GM10248 (cell line): ENCODE measurements at regions not wholly inside any gene's neighbourhood (a gene's known extent, or its start where the extent isn't known, plus 50 kb on each side); places are given as distances from the start of the nearest gene placed in this dataset.
A peak's percentile ranks its signal among the peaks of the same experiment; 100 is the strongest.

Source experiments
- CTCF ChIA-PET: fragments of 300-600 bp; sonication (Branson Sonifier 250); formaldehyde crosslinking; extraction: SDS; loops from one replicate; lab custom pipeline; 2021; ENCODE audit warnings: antibody characterized with exemption; lab: Yijun Ruan, JAX
- POLR2A ChIA-PET: fragments of 350-650 bp; sonication (Branson Sonifier 250); formaldehyde crosslinking; extraction: SDS; loops from one replicate; lab custom pipeline; 2020; ENCODE audit warnings: antibody characterized with exemption; lab: Yijun Ruan, JAX
- DNase-seq: peaks from one replicate; pipeline ENCODE4 v3.0.0; 2012; ENCODE audit errors: extremely low spot score
- TF ChIP-seq, protein P1 (sequence below): IDR thresholded peaks from 2 replicates; pipeline ENCODE4 v1.5.1; 2012; ENCODE audit warnings: mild to moderate bottlenecking, low read depth; ENCODE audit errors: extremely low read depth, missing control alignments, control extremely low read depth

DNA sequence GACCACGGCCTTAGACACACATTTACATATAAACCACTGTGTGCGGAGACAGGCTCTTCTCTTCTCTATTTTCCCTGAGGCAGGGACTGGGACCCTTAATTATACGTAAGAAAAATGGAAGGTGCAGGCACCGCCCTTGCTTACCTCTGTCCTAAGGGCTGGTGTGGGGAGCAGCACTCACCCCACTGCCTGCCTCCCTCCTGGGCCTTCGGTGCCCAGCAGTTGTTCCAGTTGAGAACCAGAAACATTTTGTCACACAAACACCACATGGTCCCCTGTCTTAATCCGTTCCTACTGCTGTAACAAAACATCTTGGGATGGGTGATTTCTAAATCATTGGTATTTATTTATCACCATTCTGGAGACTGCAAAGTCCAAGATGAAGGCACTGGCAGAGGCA, 192.7 kb upstream of the DIO3 start:
- ChIA-PET POLR2A (no interaction called here), CTCF (no interaction called here)
- DNase-seq, result no peak
- TF ChIP-seq, protein P1, sequence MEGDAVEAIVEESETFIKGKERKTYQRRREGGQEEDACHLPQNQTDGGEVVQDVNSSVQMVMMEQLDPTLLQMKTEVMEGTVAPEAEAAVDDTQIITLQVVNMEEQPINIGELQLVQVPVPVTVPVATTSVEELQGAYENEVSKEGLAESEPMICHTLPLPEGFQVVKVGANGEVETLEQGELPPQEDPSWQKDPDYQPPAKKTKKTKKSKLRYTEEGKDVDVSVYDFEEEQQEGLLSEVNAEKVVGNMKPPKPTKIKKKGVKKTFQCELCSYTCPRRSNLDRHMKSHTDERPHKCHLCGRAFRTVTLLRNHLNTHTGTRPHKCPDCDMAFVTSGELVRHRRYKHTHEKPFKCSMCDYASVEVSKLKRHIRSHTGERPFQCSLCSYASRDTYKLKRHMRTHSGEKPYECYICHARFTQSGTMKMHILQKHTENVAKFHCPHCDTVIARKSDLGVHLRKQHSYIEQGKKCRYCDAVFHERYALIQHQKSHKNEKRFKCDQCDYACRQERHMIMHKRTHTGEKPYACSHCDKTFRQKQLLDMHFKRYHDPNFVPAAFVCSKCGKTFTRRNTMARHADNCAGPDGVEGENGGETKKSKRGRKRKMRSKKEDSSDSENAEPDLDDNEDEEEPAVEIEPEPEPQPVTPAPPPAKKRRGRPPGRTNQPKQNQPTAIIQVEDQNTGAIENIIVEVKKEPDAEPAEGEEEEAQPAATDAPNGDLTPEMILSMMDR, result no peak

DNA sequence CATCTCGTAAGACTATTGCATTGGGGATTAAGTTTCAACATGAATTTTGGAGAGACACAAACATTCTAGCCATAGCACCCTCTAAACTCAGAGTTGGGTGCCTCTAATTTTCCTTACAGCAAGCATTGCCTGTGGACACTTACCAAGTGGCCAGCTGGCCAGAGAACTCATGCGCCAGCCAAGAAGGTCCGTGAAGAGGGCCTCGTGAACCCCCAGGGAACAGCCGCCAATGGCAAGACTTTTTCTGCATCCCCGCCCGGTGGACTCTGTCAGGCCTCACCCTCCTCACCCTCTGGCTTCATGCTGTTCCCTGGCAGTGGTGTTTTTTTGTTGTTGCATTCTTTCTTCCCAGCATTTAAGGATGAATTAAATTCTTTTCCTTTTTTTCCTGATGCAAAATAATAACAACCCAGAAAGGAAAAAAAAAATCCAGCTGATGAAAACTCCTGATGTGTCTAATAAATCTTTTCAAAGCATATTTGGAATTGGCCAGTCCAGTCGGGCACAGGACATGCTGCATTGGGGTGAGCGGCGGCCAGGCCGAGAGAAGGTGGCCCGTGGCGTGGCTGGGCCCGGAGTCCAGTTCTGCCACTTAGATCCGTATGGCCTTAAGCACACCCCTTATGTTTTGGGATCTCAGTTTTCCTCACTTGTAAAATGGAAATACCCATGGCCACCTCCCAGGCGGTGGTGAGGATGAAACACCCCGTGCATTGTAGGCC, 191.9 kb upstream of the DIO3 start:
- ChIA-PET CTCF (no interaction called here), POLR2A (no interaction called here)
- no peak for DNase-seq
- TF ChIP-seq, protein P1, result no peak

DNA sequence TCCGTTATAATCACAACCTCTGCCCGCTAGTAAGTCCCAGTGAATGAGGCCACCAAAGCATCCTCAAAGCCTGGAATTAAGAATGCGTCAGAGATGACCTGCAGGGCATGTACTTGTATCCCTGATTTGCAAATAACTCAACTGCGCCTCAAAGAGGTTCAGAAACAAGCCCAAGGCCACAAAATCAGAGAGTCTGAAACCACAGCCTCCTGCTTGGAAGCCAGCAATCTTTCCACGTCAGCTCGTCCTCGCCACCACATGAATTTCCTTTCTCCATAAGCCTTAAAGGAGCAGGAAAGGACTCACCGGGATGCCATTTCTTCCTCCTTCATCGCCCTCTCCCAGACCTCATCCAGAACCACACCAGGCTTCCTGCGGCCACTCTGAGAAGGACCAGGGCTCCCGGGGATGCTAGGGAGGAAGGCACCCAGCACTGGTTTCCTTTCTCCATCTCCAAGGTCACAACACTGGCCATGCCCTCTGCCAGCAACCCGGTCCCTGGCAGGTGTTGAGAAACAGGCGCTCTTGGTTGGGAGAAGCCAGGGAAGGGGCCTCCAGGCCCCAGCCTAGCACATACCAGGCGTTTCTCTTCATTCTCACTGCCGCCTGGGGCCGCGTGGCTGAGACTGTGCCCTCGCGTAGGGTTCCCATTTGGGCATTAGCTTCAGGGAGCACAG, 191.2 kb upstream of the DIO3 start:
- POLR2A ChIA-PET, result no interaction called here

DNA sequence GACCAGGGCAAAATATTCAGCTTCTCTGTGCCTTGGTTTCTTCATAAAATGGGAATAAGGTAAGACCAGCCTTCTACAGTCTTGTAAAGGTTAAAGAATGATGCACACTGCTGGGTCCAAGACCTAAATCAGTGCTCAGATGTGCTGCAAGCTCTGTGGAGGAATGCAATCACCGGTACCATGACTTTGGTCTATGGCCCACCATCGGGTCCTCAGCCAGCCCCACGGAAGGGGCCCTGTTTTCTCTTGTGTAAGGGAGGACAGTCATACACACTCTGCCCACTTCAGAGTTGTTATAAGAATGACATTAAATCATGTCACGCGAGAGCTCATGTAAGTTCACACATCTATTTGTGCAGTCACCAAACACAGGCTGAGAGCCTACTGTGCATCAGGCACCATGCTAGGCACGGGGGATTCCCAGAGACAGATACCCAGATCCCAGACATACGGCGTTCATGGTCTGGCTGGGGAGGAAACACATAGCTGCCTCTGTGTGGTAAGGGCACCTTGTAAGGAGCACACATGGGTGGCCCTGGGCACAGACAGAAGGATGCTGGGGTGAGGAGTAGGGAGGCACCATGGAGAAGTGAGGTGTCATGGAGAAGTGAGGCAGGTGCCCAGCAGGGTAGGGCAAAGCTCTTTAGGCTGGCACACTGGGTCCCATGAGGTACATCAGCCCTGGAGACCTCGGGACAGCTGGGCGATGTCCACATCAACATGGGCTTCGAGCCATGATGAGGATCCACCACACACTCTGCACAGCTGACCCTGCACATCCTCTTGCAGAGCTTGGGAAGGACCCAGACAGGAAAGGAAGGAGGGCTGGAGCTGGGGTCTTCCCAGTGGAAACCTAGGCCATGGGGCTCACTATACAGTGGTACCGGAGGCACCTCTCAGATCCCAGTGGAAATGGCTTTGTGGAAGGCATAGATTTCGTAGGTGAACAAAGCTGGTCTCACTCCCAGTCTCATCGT, 190.4 kb upstream of the DIO3 start:
- ChIA-PET CTCF (interaction anchor here (1.0 to 1.1 kb wide), 2 partner anchors 8 to 45 kb away, joined by 3 read pairs; no protein-coding TSS in a partner anchor), POLR2A (no interaction called here)
- DNase-seq, result peak; percentile 6
- TF ChIP-seq, protein P1, result no peak

More for the DNA sequence above, 191.2 kb upstream of the DIO3 start:
- peak; percentile 5 for DNase-seq
- TF ChIP-seq, protein P1, result no peak
- CTCF ChIA-PET, result interaction anchor here (1.0 to 1.1 kb wide), 2 partner anchors 9 to 46 kb away, joined by 3 read pairs; no protein-coding TSS in a partner anchor

DNA sequence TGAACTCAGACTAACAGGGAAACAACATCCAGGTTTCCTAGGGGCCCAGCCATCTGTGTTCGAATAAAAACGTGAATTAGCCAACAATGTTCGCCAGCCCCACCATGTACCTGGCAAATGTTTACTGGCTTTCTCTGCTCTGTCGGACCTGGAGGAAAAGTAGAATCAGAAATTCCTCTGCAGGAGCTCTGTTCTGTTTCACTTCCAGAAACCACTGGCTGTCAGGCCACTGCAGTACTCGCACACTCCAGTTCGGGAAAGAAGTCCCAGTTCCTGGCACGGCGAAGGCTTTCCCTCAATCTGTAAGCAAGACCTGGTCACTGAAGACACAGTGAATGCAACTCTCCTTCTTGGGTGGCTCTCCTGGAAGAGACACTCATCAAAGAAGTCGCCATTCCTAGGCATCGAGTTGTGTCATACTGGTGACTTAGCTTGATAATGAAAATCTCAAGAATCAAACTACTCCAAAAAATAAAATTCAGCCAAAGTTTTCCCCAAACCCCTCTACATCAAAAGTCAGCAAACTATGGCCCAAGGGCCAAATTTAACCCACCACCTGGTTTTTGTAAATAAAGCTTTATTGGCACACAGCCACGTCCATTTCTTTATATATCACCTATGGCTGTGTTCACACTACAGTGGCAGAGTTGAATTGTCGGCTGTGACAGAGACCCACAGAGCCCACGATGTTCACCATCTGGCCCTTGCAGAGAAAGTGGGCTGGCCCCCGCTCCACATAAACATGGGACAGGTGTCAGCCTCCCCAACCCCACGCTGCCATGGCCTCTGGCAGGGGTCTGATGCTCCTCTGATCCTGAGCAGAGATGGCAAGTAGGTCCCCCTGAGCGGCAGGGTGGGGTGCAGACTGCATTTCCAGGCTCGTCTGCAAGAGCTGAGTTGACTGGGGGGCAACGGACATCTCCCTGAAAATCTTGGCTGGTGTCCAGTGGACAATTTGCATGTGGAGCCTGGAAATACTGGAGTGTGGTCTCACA, 189.2 kb upstream of the DIO3 start:
- POLR2A ChIA-PET, result no interaction called here
- TF ChIP-seq, protein P1, result no peak
- CTCF ChIA-PET, result no interaction called here
- DNase-seq, result peak; percentile 5
